GM23338 (cell line): ENCODE measurements at regions not wholly inside any gene's neighbourhood (a gene's known extent, or its start where the extent isn't known, plus 50 kb on each side); places are given as distances from the start of the nearest gene placed in this dataset.

ENCODE experiments used
- ATAC-seq: fragments of 200-7000 bp; cut with Tn5 transposase; 3 replicates; pipeline ENCODE4 v1.9.1; 2020
- DNase-seq: peaks from one replicate; pipeline ENCODE4 v3.0.0-alpha.2; 2015; ENCODE audit warnings: low spot score
- H2AFZ ChIP-seq: fragments of 200-600 bp; sonication (generic); 2 replicates; pipeline ENCODE4 v1.8.0; 2016; ENCODE audit warnings: antibody characterized with exemption, mild to moderate bottlenecking, moderate library complexity
- H3F3A ChIP-seq: fragments of 200-600 bp; sonication (generic); replicated peaks from 2 replicates; pipeline ENCODE4 v1.8.0; 2017; ENCODE audit warnings: antibody characterized with exemption, mixed run types, low read depth
- H3K27ac ChIP-seq: fragments of 200-600 bp; sonication (generic); 2 replicates; pipeline ENCODE4 v1.6.1; 2016; ENCODE audit warnings: low read depth
- H3K27me3 ChIP-seq: fragments of 200-600 bp; sonication (generic); 2 replicates; pipeline ENCODE4 v1.8.0; 2016; ENCODE audit warnings: mild to moderate bottlenecking, mixed run types, moderate library complexity; ENCODE audit not compliant: insufficient read depth
- H3K36me3 ChIP-seq: fragments of 200-600 bp; sonication (generic); 2 replicates; pipeline ENCODE4 v1.8.0; 2016; ENCODE audit warnings: mild to moderate bottlenecking; ENCODE audit not compliant: insufficient read depth
- H3K4me1 ChIP-seq: fragments of 200-600 bp; sonication (generic); 2 replicates; pipeline ENCODE4 v1.8.0; 2016; ENCODE audit warnings: mild to moderate bottlenecking, moderate library complexity; ENCODE audit not compliant: insufficient read depth
- H3K4me2 ChIP-seq: fragments of 200-600 bp; sonication (generic); 2 replicates; pipeline ENCODE4 v1.7.1; 2017; ENCODE audit warnings: mixed run types
- H3K4me3 ChIP-seq: fragments of 200-600 bp; sonication (generic); 2 replicates; pipeline ENCODE4 v1.6.1; 2016; ENCODE audit warnings: mixed run types
- H3K79me2 ChIP-seq: fragments of 200-600 bp; sonication (generic); replicated peaks from 2 replicates; pipeline ENCODE4 v1.8.0; 2017; ENCODE audit warnings: mild to moderate bottlenecking; ENCODE audit not compliant: insufficient read depth
- H3K9me2 ChIP-seq: fragments of 200-600 bp; sonication (generic); 2 replicates; pipeline ENCODE4 v1.8.0; 2017; ENCODE audit not compliant: insufficient read depth
- H4K20me1 ChIP-seq: fragments of 200-600 bp; sonication (generic); replicated peaks from 2 replicates; pipeline ENCODE4 v1.8.0; 2017; ENCODE audit warnings: mild to moderate bottlenecking; ENCODE audit not compliant: insufficient read depth
- H3K27ac Mint-ChIP-seq: 2 replicates; pipeline ENCODE4 v1.8.0; 2020; ENCODE audit warnings: inconsistent platforms, mild to moderate bottlenecking, moderate library complexity, mixed read lengths
- H3K27me3 Mint-ChIP-seq: 3 replicates; pipeline ENCODE4 v1.8.0; 2022; ENCODE audit warnings: low read depth, mild to moderate bottlenecking, moderate library complexity, mixed read lengths, inconsistent platforms; ENCODE audit not compliant: insufficient read depth, poor library complexity
- H3K36me3 Mint-ChIP-seq: 3 replicates; pipeline ENCODE4 v1.8.0; 2021; ENCODE audit warnings: low read depth, mild to moderate bottlenecking, inconsistent platforms, moderate library complexity, mixed read lengths
- H3K4me1 Mint-ChIP-seq: 3 replicates; pipeline ENCODE4 v1.8.0; 2020; ENCODE audit warnings: mild to moderate bottlenecking, inconsistent platforms, mixed read lengths
- H3K4me3 Mint-ChIP-seq: 3 replicates; pipeline ENCODE4 v1.8.0; 2021; ENCODE audit warnings: moderate library complexity, mild to moderate bottlenecking, inconsistent platforms, mixed read lengths
- H3K9me3 Mint-ChIP-seq: 3 replicates; pipeline ENCODE4 v1.8.0; 2020; ENCODE audit warnings: moderate library complexity, mild to moderate bottlenecking, inconsistent platforms, mixed read lengths
- CTCF ChIP-seq, 2 experiments: fragments of 200-600 bp in 1 of 2; sonication (generic) in 1 of 2; conservative IDR thresholded peaks; 2 replicates each; pipeline versions ENCODE4 v1.5.1 to v1.6.1; 2016 to 2017; ENCODE audit warnings: antibody characterized with exemption in 2 of 2, low read depth in 2 of 2, mild to moderate bottlenecking in 2 of 2, moderate library complexity in 1 of 2
- JUNB ChIP-seq: IDR thresholded peaks from one replicate; pipeline ENCODE4 v1.6.1; 2016; ENCODE audit warnings: antibody characterized with exemption; ENCODE audit not compliant: unreplicated experiment
- POLR2AphosphoS5 ChIP-seq: IDR thresholded peaks from 2 replicates; pipeline ENCODE4 v1.6.1; 2016; ENCODE audit warnings: antibody characterized with exemption, low read depth
- ZNF462 ChIP-seq: fragments of 250-450 bp; sonication (Bioruptor Pico); IDR thresholded peaks from 2 replicates; pipeline ENCODE4 v1.5.0; 2020; ENCODE audit warnings: mild to moderate bottlenecking, moderate library complexity

- H2AFZ ChIP-seq: peak overlapping the region; percentile 68
- H3K27ac Mint-ChIP-seq: no peak overlapping the region
- no peak for TF ChIP-seq JUNB
- no peak for TF ChIP-seq POLR2AphosphoS5
- no peak for TF ChIP-seq ZNF462 (CRISPR knock-in tag)
- peak in 1 of 2 experiments; percentile 39; a peak in 2 of 4 replicates for TF ChIP-seq CTCF (conservative IDR thresholded peaks at IDR 0.05; ENCODE audit: low read depth in 2 of 2)
- peaks cover 5% of the 10 kb centered on the region; the same call in 1 of the 2 replicates for H3K27me3 ChIP-seq
- peaks cover 18% of the 10 kb centered on the region for H3K4me1 Mint-ChIP-seq
- H3K4me1 ChIP-seq: 0 out of 2 replicates have a peak, but pooled peaks cover 4% of the 10 kb centered on the region
- no peaks in the 10 kb centered on the region for H3K79me2 ChIP-seq
- no peaks in the 10 kb centered on the region for H3K36me3 ChIP-seq
- no peaks in the 10 kb centered on the region for H3K9me2 ChIP-seq
- H3K27me3 Mint-ChIP-seq: peaks cover 36% of the 10 kb centered on the region
- no peaks in the 10 kb centered on the region; the same call in 2 of the 3 replicates for H3K9me3 Mint-ChIP-seq
- no peaks in the 10 kb centered on the region for H4K20me1 ChIP-seq
- H3K4me2 ChIP-seq: no peak overlapping the region
- no peak overlapping the region for H3K4me3 ChIP-seq
- DNase-seq (peak; percentile 30), ATAC-seq (peak; percentile 34)
- no peak overlapping the region for H3K4me3 Mint-ChIP-seq
- H3F3A ChIP-seq: no peaks in the 10 kb centered on the region
- H3K36me3 Mint-ChIP-seq: no peaks in the 10 kb centered on the region
- no peak overlapping the region for H3K27ac ChIP-seq
Measured at GRCh38 chr15:31974154-31974794, 56.0 kb upstream of the CHRNA7 start.
